Stomach (tissue), 8 donors: ENCODE measurements at regions not wholly inside any gene's neighbourhood (a gene's known extent, or its start where the extent isn't known, plus 50 kb on each side); places are given as distances from the start of the nearest gene placed in this dataset.

Experiments used
- DNase-seq, 2 donors: peaks; one replicate each; pipeline versions ENCODE4 v3.0.0 to v3.0.0-alpha.2; 2013 to 2019
- H3K27ac ChIP-seq, 5 donors: fragments of 200-600 bp in 4 of 5; sonication (generic) in 4 of 5; one replicate each; pipeline ENCODE4 v1.5.1; 2013 to 2019; ENCODE audit warnings: mild to moderate bottlenecking in 1 of 5, moderate library complexity in 1 of 5
- H3K27me3 ChIP-seq, 3 donors: fragments of 200-600 bp; sonication (generic); one replicate each; pipeline ENCODE4 v1.5.1; 2017 to 2019; ENCODE audit warnings: mixed run types in 1 of 3
- H3K36me3 ChIP-seq, 4 donors: fragments of 200-600 bp; sonication (generic); 1 replicate in 3 of 4; 2 replicates in 1 of 4; pipeline ENCODE4 v1.5.1; 2016 to 2019
- H3K4me1 ChIP-seq, 4 donors: fragments of 200-600 bp; sonication (generic); one replicate each; pipeline ENCODE4 v1.5.1; 2016 to 2019
- H3K4me3 ChIP-seq, 4 donors: fragments of 200-600 bp; sonication (generic) in 3 of 4; one replicate each; pipeline ENCODE4 v1.5.1; 2016 to 2019; ENCODE audit warnings: mild to moderate bottlenecking in 1 of 4
- H3K9me3 ChIP-seq, 4 donors: fragments of 200-600 bp; sonication (generic); one replicate each; pipeline ENCODE4 v1.5.1; 2016 to 2019
- CTCF ChIP-seq, 7 experiments: fragments of 450-650 bp in 4 of 7; fragments of 200-600 bp in 3 of 7; sonication (generic) in 3 of 7; IDR thresholded peaks; one replicate each; pipeline ENCODE4 v1.5.1; 2016 to 2019; ENCODE audit warnings: antibody characterized with exemption in 7 of 7, control low read depth in 2 of 7, mild to moderate bottlenecking in 1 of 7
- EP300 ChIP-seq: sonication (generic); formaldehyde crosslinking; IDR thresholded peaks from one replicate; pipeline ENCODE4 v1.6.1; 2017; ENCODE audit warnings: antibody characterized with exemption
- POLR2A ChIP-seq, 4 donors: fragments of 450-650 bp; IDR thresholded peaks; one replicate each; pipeline ENCODE4 v1.6.1; 2016; ENCODE audit warnings: antibody characterized with exemption in 4 of 4, control low read depth in 2 of 4, mild to moderate bottlenecking in 1 of 4, moderate library complexity in 1 of 4
- POLR2AphosphoS5 ChIP-seq, 3 donors: sonication (generic); formaldehyde crosslinking; IDR thresholded peaks; one replicate each; pipeline ENCODE4 v1.6.1; 2016; ENCODE audit warnings: antibody characterized with exemption in 3 of 3
- WGBS, 5 donors: extraction: QIAGEN DNeasy Blood & Tissue Kit in 3 of 5; methylation state at CpG; one replicate each; pipeline versions ENCODE4 v1.1.5 to v1.1.7; 2013 to 2018; 5-methylcytosine and 5-hydroxymethylcytosine counted together
- intact Hi-C: fragments of 100-400 bp; cut with DNase I; formaldehyde crosslinking; loops from one replicate; pipeline ENCODE4 v1.15.1; 2023; ENCODE audit warnings: low total_unique reads
- donor health status: healthy with polysubstance abuse.
- donor health status: Bipolar disorder and iron deficiency.
- donor health status: healthy.

DNA sequence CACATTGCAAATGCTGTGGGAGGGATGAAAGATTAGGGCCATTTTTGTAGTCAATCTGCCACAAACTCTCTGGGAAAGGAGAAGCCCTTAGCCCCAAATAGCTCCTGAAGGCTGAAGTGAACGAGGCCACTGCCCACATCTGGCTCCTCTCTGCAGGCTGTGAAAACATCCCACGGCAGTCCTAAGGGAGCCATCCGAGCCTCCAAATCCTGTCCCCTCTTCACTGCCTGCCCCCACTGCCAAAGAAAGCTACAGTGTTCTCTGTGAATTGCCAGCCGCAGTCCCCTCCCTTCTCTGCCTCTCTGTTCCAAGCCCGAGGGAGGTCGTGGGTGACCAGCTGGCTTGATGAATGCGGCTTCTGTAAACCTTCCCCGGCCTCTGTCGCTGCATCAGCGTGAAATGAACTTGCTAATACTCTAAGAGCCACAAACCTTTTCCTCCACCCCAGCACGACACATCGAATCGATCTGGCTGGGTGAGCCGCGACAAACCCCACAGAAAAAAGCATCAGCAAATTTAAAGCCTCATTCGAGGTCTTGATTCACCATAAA is 180.7 kb upstream of the NRXN3 start:
- DNase-seq = peak in 1 of 2 donors; percentile 37
- Histone ChIP-seq H3K9me3 (no peaks in the 10 kb centered on the region), H3K4me3 (no peak overlapping the region), H3K27ac (peak overlapping the region in 3 of 5 donors; percentile 15 to 65 (median 60)), H3K36me3 (no peaks in the 10 kb centered on the region), H3K27me3 (no peaks in the 10 kb centered on the region), H3K4me1 (peaks cover 0 to 11% (median 0%) of the 10 kb centered on the region in 4 donors)
- intact Hi-C loops = no loop called here
- 46 to 71% (median 65%) methylated on average over 16 of the region's 16 CpGs for WGBS, 5 donors
- no peak for TF ChIP-seq CTCF (IDR thresholded peaks at IDR 0.05)
- TF ChIP-seq POLR2AphosphoS5 (IDR thresholded peaks at IDR 0.05) = no peak
- no peak for TF ChIP-seq EP300
- TF ChIP-seq POLR2A (IDR thresholded peaks at IDR 0.05) = no peak

GRCh38 chr14:77990337-77990736 is 179.8 kb upstream of the NRXN3 start:
- no peak overlapping the region for H3K4me3 ChIP-seq
- 88 to 90% (median 89%) methylated on average over 3 of the region's 3 CpGs for WGBS, 5 donors
- intact Hi-C loops = no loop called here
- peaks cover 0 to 4% (median 0%) of the 10 kb centered on the region in 4 donors for H3K4me1 ChIP-seq
- H3K9me3 ChIP-seq = no peaks in the 10 kb centered on the region
- no peaks in the 10 kb centered on the region for H3K36me3 ChIP-seq
- TF ChIP-seq POLR2A (IDR thresholded peaks at IDR 0.05) = no peak
- no peak for TF ChIP-seq EP300
- no peak for TF ChIP-seq POLR2AphosphoS5 (IDR thresholded peaks at IDR 0.05)
- TF ChIP-seq CTCF (IDR thresholded peaks at IDR 0.05) = no peak
- H3K27me3 ChIP-seq = no peaks in the 10 kb centered on the region
- DNase-seq = no peak
- no peak overlapping the region for H3K27ac ChIP-seq

DNA sequence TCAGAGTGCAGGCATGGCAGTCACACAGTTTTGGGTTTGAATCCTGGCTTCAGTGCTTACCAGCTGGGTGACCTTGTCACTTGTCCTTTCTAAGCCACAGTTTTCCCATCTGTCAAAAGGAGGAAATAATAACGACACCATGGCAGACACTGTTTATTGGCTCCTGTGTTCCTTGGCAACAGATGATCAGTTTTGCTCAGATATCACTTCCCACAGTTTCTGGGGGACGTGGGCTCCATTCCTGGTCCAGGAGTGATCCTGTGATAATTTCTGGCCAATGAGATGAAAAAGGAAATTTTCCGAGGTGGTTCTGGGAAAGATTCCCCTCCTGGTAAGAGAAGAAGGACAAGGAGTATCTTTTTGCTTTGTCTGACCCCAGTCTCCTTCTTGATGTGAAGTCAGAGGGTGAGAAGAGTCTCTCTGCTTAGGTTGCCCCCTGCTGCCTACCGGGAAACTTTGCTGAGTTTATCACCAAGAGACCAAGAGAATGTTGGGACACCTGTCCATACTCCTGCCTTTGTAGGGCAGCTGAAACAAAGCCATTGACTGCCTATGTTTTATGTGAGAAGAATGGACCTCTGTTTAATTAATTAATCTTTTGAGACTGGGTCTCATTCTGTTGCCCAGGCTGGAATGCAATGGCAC is 178.9 kb upstream of the NRXN3 start:
- 42 to 61% (median 47%) methylated on average over 4 of the region's 4 CpGs for WGBS, 5 donors
- Histone ChIP-seq H3K4me3 (no peak overlapping the region), H3K27ac (no peak overlapping the region), H3K4me1 (no peaks in the 10 kb centered on the region), H3K27me3 (no peaks in the 10 kb centered on the region), H3K9me3 (no peaks in the 10 kb centered on the region), H3K36me3 (no peaks in the 10 kb centered on the region)
- TF ChIP-seq CTCF (IDR thresholded peaks at IDR 0.05) (peak in 1 of 7 experiments; percentile 18), EP300 (no peak), POLR2A (IDR thresholded peaks at IDR 0.05) (no peak)
- no peak for DNase-seq
- intact Hi-C loops = no loop called here

- peak in 1 of 2 donors; percentile 28 for DNase-seq
- H3K4me1 ChIP-seq = no peaks in the 10 kb centered on the region
- intact Hi-C loops = no loop called here
- 13 to 41% (median 27%) methylated on average over 1 of the region's 1 CpG for WGBS, 5 donors
- H3K36me3 ChIP-seq = no peaks in the 10 kb centered on the region
- H3K9me3 ChIP-seq = peaks cover 0 to 30% (median 14%) of the 10 kb centered on the region in 4 donors
- peak overlapping the region in 1 of 5 donors; percentile 44 for H3K27ac ChIP-seq
- peak in 2 of 3 donors; percentile 50 to 76 for TF ChIP-seq POLR2AphosphoS5 (IDR thresholded peaks at IDR 0.05)
- TF ChIP-seq CTCF (IDR thresholded peaks at IDR 0.05) = no peak
- no peaks in the 10 kb centered on the region for H3K27me3 ChIP-seq
- H3K4me3 ChIP-seq = no peak overlapping the region
Measured at GRCh38 chr14:78005325-78005724, 164.8 kb upstream of the NRXN3 start.
